GM08714 (cell line): ENCODE measurements at regions not wholly inside any gene's neighbourhood (a gene's known extent, or its start where the extent isn't known, plus 50 kb on each side); places are given as distances from the start of the nearest gene placed in this dataset.

Experiments used
- H3K4me3 ChIP-seq: fragments of 200-500 bp; sonication (Bioruptor generic); 2 replicates; pipeline ENCODE4 v1.5.1; 2014; ENCODE audit warnings: mild to moderate bottlenecking, low read length, inconsistent platforms
- ZNF274 ChIP-seq: IDR thresholded peaks from 2 replicates; pipeline ENCODE4 v1.6.1; 2012; ENCODE audit warnings: mild to moderate bottlenecking, low read depth, low read length

- no peak overlapping the region for H3K4me3 ChIP-seq
- TF ChIP-seq ZNF274 = no peak
Observed at GRCh38 chr9:13383855-13384254, 104.4 kb upstream of the MPDZ start.

DNA sequence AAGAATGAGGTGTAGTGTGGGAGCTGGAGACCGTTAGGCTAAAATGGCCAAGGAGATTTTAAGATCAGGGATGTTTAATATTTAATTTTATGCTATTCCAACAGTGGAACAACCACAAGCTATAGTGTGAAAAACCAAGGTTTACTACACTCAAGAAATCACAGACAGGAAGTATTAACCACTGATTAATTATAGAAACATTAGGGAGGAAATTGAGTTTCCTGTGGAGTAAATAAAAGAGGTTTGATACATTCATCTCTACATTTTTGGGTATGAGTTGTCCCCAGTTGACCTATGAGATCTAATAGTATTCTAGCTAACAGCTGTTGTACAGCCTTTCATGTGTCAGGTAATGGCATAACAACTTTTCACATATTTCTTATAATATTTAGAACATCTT is 103.7 kb upstream of the MPDZ start:
- H3K4me3 ChIP-seq = no peak overlapping the region
- no peak for TF ChIP-seq ZNF274

- TF ChIP-seq ZNF274 = no peak
- H3K4me3 ChIP-seq = no peak overlapping the region
Observed at GRCh38 chr9:13382595-13382994, 103.1 kb upstream of the MPDZ start.

DNA sequence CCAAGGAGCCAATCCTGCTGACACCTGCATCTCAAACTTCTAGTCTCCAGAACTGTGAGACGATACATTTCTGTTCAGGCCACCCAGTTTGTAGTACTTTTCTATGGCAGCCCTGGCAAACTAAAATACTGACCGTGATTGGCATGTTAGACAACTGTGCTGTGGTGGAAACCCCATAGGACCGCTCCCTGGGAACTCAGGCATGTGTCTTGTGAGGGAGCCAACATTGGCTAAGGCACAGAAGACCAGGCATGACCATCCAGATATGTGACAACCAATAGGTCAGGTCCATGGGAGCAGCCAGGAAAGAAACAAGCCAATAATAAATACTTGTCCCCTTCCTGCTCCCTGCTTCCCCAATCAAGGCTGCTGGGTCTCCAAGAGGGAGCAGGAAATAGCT is 101.4 kb upstream of the MPDZ start:
- no peak for TF ChIP-seq ZNF274
- no peak overlapping the region for H3K4me3 ChIP-seq

GRCh38 chr9:13378154-13378553 is 98.7 kb upstream of the MPDZ start:
- no peak for TF ChIP-seq ZNF274
- H3K4me3 ChIP-seq = no peak overlapping the region

- no peak for TF ChIP-seq ZNF274
- no peak overlapping the region for H3K4me3 ChIP-seq
Observed at GRCh38 chr9:13377171-13377925, 97.9 kb upstream of the MPDZ start.

DNA sequence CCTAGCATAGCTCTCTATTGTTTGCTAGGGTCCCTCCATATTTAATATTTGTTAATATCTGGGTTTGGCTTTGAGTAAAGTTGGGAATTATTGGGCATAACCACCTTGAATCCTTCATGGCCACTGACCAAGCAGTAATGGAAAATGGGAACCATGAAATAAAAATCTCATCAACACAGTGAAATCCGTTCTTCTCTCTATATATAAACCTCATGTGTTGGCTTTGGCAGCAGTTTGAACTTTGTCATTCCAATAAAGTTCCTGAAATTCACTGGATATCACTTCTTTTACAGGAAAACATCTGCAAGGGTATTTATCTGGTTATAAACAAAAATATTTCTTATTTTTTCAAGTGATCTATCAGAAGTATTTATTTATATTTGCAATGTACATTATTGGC is 93.0 kb upstream of the MPDZ start:
- no peak for TF ChIP-seq ZNF274
- no peak overlapping the region for H3K4me3 ChIP-seq

- no peak for TF ChIP-seq ZNF274
- no peak overlapping the region for H3K4me3 ChIP-seq
Observed at GRCh38 chr9:13369431-13369830, 89.9 kb upstream of the MPDZ start.

- TF ChIP-seq ZNF274 = no peak
- H3K4me3 ChIP-seq = no peak overlapping the region
Observed at GRCh38 chr9:13367784-13368183, 88.3 kb upstream of the MPDZ start.

DNA sequence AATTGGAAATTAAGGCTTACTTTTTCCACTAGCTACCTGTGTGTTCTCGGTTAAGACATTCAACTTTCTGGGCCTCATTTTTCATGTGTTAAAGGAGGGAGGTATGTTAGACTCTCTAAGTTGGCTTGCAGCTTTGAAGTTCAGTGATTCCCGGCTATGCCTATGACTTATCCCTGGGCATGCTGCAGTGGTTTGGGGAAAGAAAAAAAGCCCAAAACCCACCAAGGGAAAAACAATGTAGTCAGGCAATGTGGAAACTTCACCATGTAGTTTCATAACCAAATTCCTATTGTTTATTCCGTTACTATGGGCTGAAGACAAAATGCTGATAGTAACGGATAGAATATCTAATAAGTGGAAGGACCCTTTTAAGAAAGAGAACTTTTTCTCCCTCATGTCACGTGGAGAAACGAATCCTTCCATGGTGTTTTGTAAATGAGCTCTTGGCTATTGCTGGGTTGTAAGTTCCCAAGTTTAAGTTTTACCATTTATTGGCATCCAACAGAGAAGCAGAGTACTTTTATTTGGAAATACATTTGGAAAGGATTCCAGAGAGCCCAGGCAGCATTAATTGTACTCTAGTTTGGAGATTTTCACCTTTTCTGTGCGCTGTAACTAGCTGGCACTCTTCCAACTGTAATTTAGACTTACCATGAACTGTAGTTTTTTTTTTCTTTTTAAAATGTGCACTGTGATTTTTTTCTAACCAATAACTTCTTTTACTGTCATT is 84.9 kb upstream of the MPDZ start:
- no peak overlapping the region for H3K4me3 ChIP-seq
- TF ChIP-seq ZNF274 = no peak

DNA sequence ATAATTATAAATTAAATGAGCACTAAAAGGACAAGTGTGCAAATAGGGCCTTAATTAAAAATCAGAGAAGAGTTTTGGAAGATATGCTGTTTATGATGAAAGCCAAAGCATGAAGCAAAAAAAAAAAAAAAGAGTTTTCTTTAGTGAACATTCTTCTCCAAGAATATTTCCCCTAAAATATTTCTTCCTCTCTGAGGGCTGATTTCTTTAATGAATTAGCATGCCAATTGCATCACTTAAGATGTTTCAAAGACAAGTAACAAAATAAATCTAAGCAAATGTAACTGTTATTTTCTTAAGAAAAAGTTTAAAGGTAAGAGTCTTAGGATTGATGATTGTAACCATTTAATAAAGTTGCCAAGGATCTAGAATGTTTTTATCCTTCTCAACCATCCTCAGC is 81.6 kb upstream of the MPDZ start:
- no peak overlapping the region for H3K4me3 ChIP-seq
- no peak for TF ChIP-seq ZNF274

GRCh38 chr9:13360188-13360587 is 80.7 kb upstream of the MPDZ start:
- TF ChIP-seq ZNF274 = no peak
- no peak overlapping the region for H3K4me3 ChIP-seq

DNA sequence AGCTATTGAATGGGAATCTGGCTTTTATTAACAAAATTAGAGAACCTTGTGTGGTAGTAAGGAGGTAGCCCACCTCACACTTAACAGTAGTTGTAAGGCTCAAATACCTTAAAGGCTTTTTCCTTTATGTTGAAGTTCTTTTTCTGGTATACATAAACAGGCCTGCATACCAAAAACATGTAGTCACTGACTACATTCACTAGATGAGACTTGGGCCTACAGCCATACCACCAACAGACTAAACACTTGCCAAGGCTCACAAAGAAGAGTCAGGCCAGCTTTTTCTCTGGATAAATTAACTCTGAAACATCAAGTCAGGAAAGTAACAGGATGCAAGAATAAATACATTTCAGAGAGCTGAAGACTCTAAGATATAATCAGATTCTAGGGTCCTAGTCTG is 78.6 kb upstream of the MPDZ start:
- TF ChIP-seq ZNF274 = no peak
- no peak overlapping the region for H3K4me3 ChIP-seq

- TF ChIP-seq ZNF274 = no peak
- H3K4me3 ChIP-seq = no peak overlapping the region
Observed at GRCh38 chr9:13354733-13355132, 75.2 kb upstream of the MPDZ start.

DNA sequence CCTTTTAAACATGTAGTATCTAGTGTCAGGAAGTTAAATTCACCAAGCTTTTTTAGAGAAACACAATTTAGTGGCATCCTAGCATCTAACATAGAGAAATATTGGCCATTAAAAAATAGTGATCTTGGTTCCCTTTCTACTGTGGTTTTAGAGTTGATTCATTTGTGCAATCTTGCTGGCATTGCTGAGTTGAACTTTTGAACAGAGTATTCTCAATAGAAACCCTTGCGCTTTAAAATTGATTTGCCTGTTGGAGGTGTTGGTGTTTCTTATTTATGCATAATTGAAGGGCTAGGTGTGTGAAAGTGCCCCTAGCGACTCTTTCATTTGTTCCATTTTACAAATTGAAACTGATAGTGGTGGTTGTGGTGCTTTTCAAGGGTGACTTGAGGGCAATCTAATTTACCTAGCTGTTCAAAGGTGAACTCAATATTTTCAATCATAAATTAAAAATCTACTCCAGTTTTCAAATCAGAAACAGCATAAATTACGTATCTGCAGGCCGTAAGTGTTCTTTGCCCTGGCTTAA is 73.0 kb upstream of the MPDZ start:
- no peak for TF ChIP-seq ZNF274
- no peak overlapping the region for H3K4me3 ChIP-seq

GRCh38 chr9:13351778-13352386 is 72.4 kb upstream of the MPDZ start:
- no peak for TF ChIP-seq ZNF274
- no peak overlapping the region for H3K4me3 ChIP-seq
